H1 (cell line): ENCODE measurements at regions not wholly inside any gene's neighbourhood (a gene's known extent, or its start where the extent isn't known, plus 50 kb on each side); places are given as distances from the start of the nearest gene placed in this dataset.

Experiments
- CTCF ChIA-PET: fragments of 300-600 bp; sonication (Branson Sonifier 250); formaldehyde crosslinking; loops from one replicate; lab custom pipeline; 2021; ENCODE audit not compliant: partially characterized antibody; lab: Charles Lee
- POLR2A ChIA-PET: fragments of 300-600 bp; sonication (Branson Sonifier 250); formaldehyde crosslinking; loops from one replicate; lab custom pipeline; 2021; ENCODE audit warnings: inconsistent platforms; ENCODE audit not compliant: partially characterized antibody; lab: Charles Lee
- DNase-seq, 2 experiments: peaks; one replicate each; pipeline versions ENCODE4 v3.0.0 to v3.0.0-alpha.2; 2010 to 2022; ENCODE audit warnings: low spot score in 2 of 2, low read depth in 1 of 2, mixed read lengths in 1 of 2
- FAIRE-seq: peaks from 2 replicates; lab custom pipeline; 2011; peaks lifted over from hg19 to GRCh38; lab: Jason Lieb, UNC
- H2AFZ ChIP-seq: 2 replicates; pipeline ENCODE4 v1.8.1; 2012; ENCODE audit warnings: low read length, inconsistent platforms
- H2AK5ac ChIP-seq: 2 replicates; pipeline ENCODE4 v1.6.1; 2013; ENCODE audit warnings: low read depth, low read length
- H2BK120ac ChIP-seq: replicated peaks from 2 replicates; pipeline ENCODE3; 2013; ENCODE audit warnings: low read depth, low read length, inconsistent platforms
- H2BK12ac ChIP-seq: 2 replicates; pipeline ENCODE4 v1.6.1; 2013; ENCODE audit warnings: low read depth, low read length
- H2BK15ac ChIP-seq: 2 replicates; pipeline ENCODE4 v1.6.1; 2013; ENCODE audit warnings: low read length
- H2BK20ac ChIP-seq: 2 replicates; pipeline ENCODE4 v1.6.1; 2013; ENCODE audit warnings: low read length
- H2BK5ac ChIP-seq: 2 replicates; pipeline ENCODE4 v1.6.1; 2013; ENCODE audit warnings: low read depth, low read length
- H3K14ac ChIP-seq: 2 replicates; pipeline ENCODE4 v1.6.1; 2013; ENCODE audit warnings: inconsistent platforms; ENCODE audit not compliant: insufficient read length
- H3K18ac ChIP-seq: 2 replicates; pipeline ENCODE4 v1.6.1; 2013; ENCODE audit warnings: low read length; ENCODE audit errors: extremely low read depth
- H3K23ac ChIP-seq: 2 replicates; pipeline ENCODE4 v1.6.1; 2013; ENCODE audit warnings: inconsistent platforms; ENCODE audit not compliant: insufficient read length
- H3K23me2 ChIP-seq: 2 replicates; pipeline ENCODE4 v1.6.1; 2013; ENCODE audit warnings: low read depth, low read length
- H3K27ac ChIP-seq: 2 replicates; pipeline ENCODE4 v1.6.1; 2011; ENCODE audit warnings: low read depth, low read length, inconsistent platforms
- H3K27me3 ChIP-seq, 4 experiments: replicated peaks in 1 of 4; 1 replicate in 1 of 4; 2 replicates in 3 of 4; pipeline versions ENCODE4 v1.6.1 to v1.8.1; 2011 to 2013; ENCODE audit warnings: low read length in 3 of 4, mild to moderate bottlenecking in 3 of 4, inconsistent platforms in 2 of 4, mixed read lengths in 2 of 4, moderate library complexity in 1 of 4; ENCODE audit not compliant: control insufficient read depth in 3 of 4, insufficient read depth in 3 of 4; ENCODE audit errors: extremely low read depth in 1 of 4
- H3K36me3 ChIP-seq, 4 experiments: 2 replicates each; pipeline versions ENCODE4 v1.6.1 to v1.8.1; 2011 to 2013; ENCODE audit warnings: mild to moderate bottlenecking in 4 of 4, low read length in 3 of 4, moderate library complexity in 2 of 4, control low read depth in 1 of 4, inconsistent platforms in 1 of 4; ENCODE audit not compliant: insufficient read depth in 4 of 4, control insufficient read depth in 2 of 4
- H3K4ac ChIP-seq: replicated peaks from 2 replicates; pipeline ENCODE3; 2013; ENCODE audit warnings: low read length, low read depth, mixed read lengths, inconsistent platforms; ENCODE audit not compliant: insufficient read length
- H3K4me1 ChIP-seq, 4 experiments: replicated peaks in 1 of 4; 1 replicate in 1 of 4; 2 replicates in 3 of 4; pipeline versions ENCODE4 v1.6.1 to v1.8.1; 2011 to 2013; ENCODE audit warnings: low read length in 3 of 4, inconsistent platforms in 2 of 4, mixed read lengths in 1 of 4; ENCODE audit not compliant: insufficient read depth in 4 of 4, control insufficient read depth in 3 of 4
- H3K4me2 ChIP-seq, 2 experiments: 2 replicates each; pipeline versions ENCODE4 v1.6.1 to v1.8.1; 2011 to 2013; ENCODE audit warnings: low read depth in 2 of 2, low read length in 2 of 2, control low read depth in 1 of 2, inconsistent platforms in 1 of 2, mild to moderate bottlenecking in 1 of 2; ENCODE audit not compliant: insufficient read depth in 1 of 2
- H3K4me3 ChIP-seq, 4 experiments: fragments of 200-600, 300-600 bp in 1 of 4; sonication (generic), shearing (Covaris generic), sonication (Bioruptor Twin) in 1 of 4; 2 replicates each; pipeline versions ENCODE4 v1.5.1 to v1.8.1; 2011 to 2016; ENCODE audit warnings: low read length in 4 of 4, low read depth in 3 of 4, control low read depth in 2 of 4, inconsistent platforms in 2 of 4, mild to moderate bottlenecking in 2 of 4, mixed read lengths in 1 of 4, moderate library complexity in 1 of 4; ENCODE audit not compliant: insufficient read depth in 2 of 4; ENCODE audit errors: extremely low read depth in 1 of 4
- H3K56ac ChIP-seq: replicated peaks from 2 replicates; pipeline ENCODE3; 2013; ENCODE audit warnings: low read depth, mild to moderate bottlenecking, mixed read lengths, low read length, inconsistent platforms; ENCODE audit not compliant: insufficient read length
- H3K79me1 ChIP-seq: 2 replicates; pipeline ENCODE4 v1.6.1; 2013; ENCODE audit warnings: low read depth, low read length, control low read depth
- H3K79me2 ChIP-seq, 2 experiments: 2 replicates each; pipeline versions ENCODE4 v1.6.1 to v1.8.1; 2012 to 2013; ENCODE audit warnings: low read length in 2 of 2, mild to moderate bottlenecking in 2 of 2, inconsistent platforms in 1 of 2; ENCODE audit not compliant: insufficient read depth in 2 of 2, control insufficient read depth in 1 of 2
- H3K9ac ChIP-seq, 4 experiments: replicated peaks in 1 of 4; 1 replicate in 1 of 4; 2 replicates in 3 of 4; pipeline versions ENCODE4 v1.6.1 to v1.8.1; 2011 to 2013; ENCODE audit warnings: low read depth in 3 of 4, low read length in 3 of 4, control low read depth in 2 of 4, mild to moderate bottlenecking in 2 of 4, moderate library complexity in 2 of 4, inconsistent platforms in 1 of 4; ENCODE audit errors: extremely low read depth in 1 of 4
- H3K9me3 ChIP-seq, 2 experiments: 2 replicates each; pipeline versions ENCODE4 v1.6.1 to v1.8.1; 2012 to 2013; ENCODE audit warnings: mild to moderate bottlenecking in 2 of 2, moderate library complexity in 2 of 2, control low read depth in 1 of 2, inconsistent platforms in 1 of 2, low read depth in 1 of 2, low read length in 1 of 2, mixed read lengths in 1 of 2; ENCODE audit not compliant: insufficient read depth in 2 of 2
- H4K20me1 ChIP-seq, 2 experiments: replicated peaks in 1 of 2; 2 replicates each; pipeline versions ENCODE3 to v1.8.1; 2011 to 2013; ENCODE audit warnings: inconsistent platforms in 2 of 2, low read length in 2 of 2, mild to moderate bottlenecking in 1 of 2; ENCODE audit not compliant: insufficient read depth in 2 of 2, control insufficient read depth in 1 of 2
- H4K5ac ChIP-seq: 2 replicates; pipeline ENCODE4 v1.6.1; 2013; ENCODE audit warnings: low read length, low read depth, mixed read lengths, inconsistent platforms; ENCODE audit not compliant: insufficient read length
- H4K8ac ChIP-seq: 2 replicates; pipeline ENCODE4 v1.8.0; 2013; ENCODE audit warnings: mild to moderate bottlenecking, moderate library complexity, low read length, inconsistent platforms; ENCODE audit not compliant: insufficient read depth; ENCODE audit errors: extremely low read depth
- H4K91ac ChIP-seq: replicated peaks from 2 replicates; pipeline ENCODE3; 2013; ENCODE audit warnings: low read length, mixed read lengths, inconsistent platforms; ENCODE audit not compliant: insufficient read length
- BCL11A ChIP-seq, 2 experiments: IDR thresholded peaks; one replicate each; pipeline ENCODE4 v1.6.1; 2011; ENCODE audit warnings: low read depth in 2 of 2, low read length in 2 of 2, mild to moderate bottlenecking in 2 of 2
- GTF2F1 ChIP-seq: IDR thresholded peaks from 2 replicates; pipeline ENCODE4 v1.6.1; 2012; ENCODE audit warnings: low read depth, low read length, improper control_type of control experiment, borderline replicate concordance
- MAX ChIP-seq: IDR thresholded peaks from 2 replicates; pipeline ENCODE4 v1.6.1; 2012; ENCODE audit warnings: inconsistent platforms
- RBBP5 ChIP-seq: IDR thresholded peaks from 2 replicates; pipeline ENCODE4 v1.7.1; 2012; ENCODE audit warnings: low read depth, mild to moderate bottlenecking, inconsistent platforms, low read length, moderate library complexity, borderline replicate concordance
- SP1 ChIP-seq: IDR thresholded peaks from 2 replicates; pipeline ENCODE4 v1.6.1; 2011; ENCODE audit warnings: low read depth, low read length
- WGBS, 2 experiments: shearing (Covaris generic) in 1 of 2; methylation state at CpG; one replicate each; pipeline versions ENCODE4 v1.1.6 to v1.1.7; 2013 to 2015; ENCODE audit warnings: low lambda C conversion rate in 2 of 2, mixed read lengths in 2 of 2, inconsistent platforms in 1 of 2, low coverage in 1 of 2, missing lambda C conversion rate in 1 of 2; ENCODE audit not compliant: insufficient replicate concordance in 2 of 2, insufficient coverage in 1 of 2, insufficient read length in 1 of 2; ENCODE audit errors: extremely low coverage in 1 of 2, missing lambda C conversion rate in 1 of 2; 5-methylcytosine and 5-hydroxymethylcytosine counted together

GRCh38 chr9:85349046-85349445, 392.7 kb downstream of the AGTPBP1 start:
- Histone ChIP-seq H4K8ac (no peak overlapping the region), H2AK5ac (no peak overlapping the region), H3K14ac (no peak overlapping the region), H4K20me1 (no peaks in the 10 kb centered on the region), H3K9me3 (no peaks in the 10 kb centered on the region), H3K18ac (no peak overlapping the region), H3K27me3 (no peaks in the 10 kb centered on the region)
- TF ChIP-seq BCL11A (IDR thresholded peaks at IDR 0.05; ENCODE audit: low read depth in 2 of 2, low read length in 2 of 2) (no peak), GTF2F1 (no peak), RBBP5 (no peak), MAX (no peak), SP1 (no peak)
- TF ChIP-seq, all 59 proteins: peak for 0
- no peaks in the 10 kb centered on the region for H3K4me1 ChIP-seq
- ChIA-PET CTCF (interaction anchor here (2.6 kb wide), 1 partner anchor 17 kb away, joined by 18 read pairs; no protein-coding TSS in a partner anchor), POLR2A (no interaction called here)
- no peak overlapping the region for H3K4me3 ChIP-seq
- no peak overlapping the region for H3K27ac ChIP-seq
- no peak overlapping the region for H2BK12ac ChIP-seq
- no peaks in the 10 kb centered on the region for H3K23me2 ChIP-seq
- no peak overlapping the region for H3K4ac ChIP-seq
- no peaks in the 10 kb centered on the region for H3K79me1 ChIP-seq
- H4K91ac ChIP-seq: no peak overlapping the region
- H3K9ac ChIP-seq: no peak overlapping the region
- H4K5ac ChIP-seq: no peak overlapping the region
- no peak overlapping the region for H3K4me2 ChIP-seq
- no peak overlapping the region for H2BK120ac ChIP-seq
- no peak overlapping the region for H3K56ac ChIP-seq
- DNase-seq (no peak), FAIRE-seq (no peak)
- H3K79me2 ChIP-seq: no peaks in the 10 kb centered on the region
- no peaks in the 10 kb centered on the region for H3K36me3 ChIP-seq
- no peak overlapping the region for H3K23ac ChIP-seq
- H2AFZ ChIP-seq: no peak overlapping the region
- no peak overlapping the region for H2BK5ac ChIP-seq
- H2BK15ac ChIP-seq: no peak overlapping the region
- 95% methylated on average over 6 of the region's 6 CpGs; no CpG with 5 or more reads in 1 of the 2 experiments for WGBS, 2 experiments
- no peak overlapping the region for H2BK20ac ChIP-seq
